PFSK-1 (cell line): ENCODE measurements at regions not wholly inside any gene's neighbourhood (a gene's known extent, or its start where the extent isn't known, plus 50 kb on each side); places are given as distances from the start of the nearest gene placed in this dataset.

Source experiments
- POLR2AphosphoS5 ChIP-seq: IDR thresholded peaks from 2 replicates; pipeline ENCODE4 v1.6.1; 2012; ENCODE audit warnings: low read depth, mild to moderate bottlenecking, control low read depth, low read length, moderate library complexity
- REST ChIP-seq, 2 experiments: IDR thresholded peaks; 2 replicates each; pipeline versions ENCODE4 v1.6.1 to v1.8.0; 2011 to 2012; ENCODE audit warnings: low read depth in 2 of 2, low read length in 2 of 2, control low read depth in 1 of 2, inconsistent platforms in 1 of 2, mild to moderate bottlenecking in 1 of 2, moderate library complexity in 1 of 2; ENCODE audit not compliant: insufficient read depth in 1 of 2
- SIN3A ChIP-seq: IDR thresholded peaks from 2 replicates; pipeline ENCODE4 v1.6.1; 2012; ENCODE audit warnings: mild to moderate bottlenecking, low read length, moderate library complexity, borderline replicate concordance; ENCODE audit not compliant: insufficient read depth
- TAF1 ChIP-seq: IDR thresholded peaks from 2 replicates; pipeline ENCODE4 v1.6.1; 2012; ENCODE audit warnings: low read length, control low read depth, borderline replicate concordance; ENCODE audit not compliant: insufficient read depth

- TF ChIP-seq SIN3A = no peak
- TF ChIP-seq TAF1 = no peak
- no peak for TF ChIP-seq REST (IDR thresholded peaks at IDR 0.05; ENCODE audit: insufficient read depth in 1 of 2, low read depth in 2 of 2, low read length in 2 of 2)
- TF ChIP-seq POLR2AphosphoS5 = no peak
Observed at GRCh38 chr2:166676716-166677115, 182.7 kb upstream of the SCN7A start.
